Esophagus squamous epithelium (tissue), 4 donors: ENCODE measurements at regions not wholly inside any gene's neighbourhood (a gene's known extent, or its start where the extent isn't known, plus 50 kb on each side); places are given as distances from the start of the nearest gene placed in this dataset.

Experiments
- POLR2A ChIP-seq, 4 donors: fragments of 450-650 bp; IDR thresholded peaks; one replicate each; pipeline ENCODE4 v1.6.1; 2017; ENCODE audit warnings: antibody characterized with exemption in 4 of 4, mild to moderate bottlenecking in 4 of 4, moderate library complexity in 3 of 4
- TF ChIP-seq, protein P1 (sequence below), 6 experiments: fragments of 450-650 bp in 4 of 6; fragments of 200-600 bp in 2 of 6; sonication (generic) in 2 of 6; IDR thresholded peaks; one replicate each; pipeline ENCODE4 v1.5.1; 2016 to 2019; ENCODE audit warnings: antibody characterized with exemption in 6 of 6, mild to moderate bottlenecking in 4 of 6, moderate library complexity in 4 of 6

DNA sequence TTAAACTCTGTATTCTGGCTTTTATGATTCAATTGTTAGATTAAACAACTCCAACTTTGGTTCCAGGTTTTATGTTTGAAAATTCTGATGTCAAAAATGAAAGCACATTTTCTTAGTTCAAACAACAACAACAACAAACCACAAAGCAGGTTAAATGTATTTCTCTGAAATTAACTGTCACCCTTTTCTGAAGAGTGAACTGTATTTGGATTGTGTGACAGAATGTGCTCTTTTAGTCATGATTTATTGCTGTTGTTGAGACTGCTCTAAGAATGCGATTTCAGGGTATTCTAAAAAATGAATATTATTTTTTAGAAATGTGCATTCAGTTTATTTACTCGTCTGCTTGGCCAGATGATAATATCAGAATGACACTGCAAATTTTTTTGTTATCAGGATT is 144.1 kb downstream of the GNAI1 start:
- TF ChIP-seq, protein P1, sequence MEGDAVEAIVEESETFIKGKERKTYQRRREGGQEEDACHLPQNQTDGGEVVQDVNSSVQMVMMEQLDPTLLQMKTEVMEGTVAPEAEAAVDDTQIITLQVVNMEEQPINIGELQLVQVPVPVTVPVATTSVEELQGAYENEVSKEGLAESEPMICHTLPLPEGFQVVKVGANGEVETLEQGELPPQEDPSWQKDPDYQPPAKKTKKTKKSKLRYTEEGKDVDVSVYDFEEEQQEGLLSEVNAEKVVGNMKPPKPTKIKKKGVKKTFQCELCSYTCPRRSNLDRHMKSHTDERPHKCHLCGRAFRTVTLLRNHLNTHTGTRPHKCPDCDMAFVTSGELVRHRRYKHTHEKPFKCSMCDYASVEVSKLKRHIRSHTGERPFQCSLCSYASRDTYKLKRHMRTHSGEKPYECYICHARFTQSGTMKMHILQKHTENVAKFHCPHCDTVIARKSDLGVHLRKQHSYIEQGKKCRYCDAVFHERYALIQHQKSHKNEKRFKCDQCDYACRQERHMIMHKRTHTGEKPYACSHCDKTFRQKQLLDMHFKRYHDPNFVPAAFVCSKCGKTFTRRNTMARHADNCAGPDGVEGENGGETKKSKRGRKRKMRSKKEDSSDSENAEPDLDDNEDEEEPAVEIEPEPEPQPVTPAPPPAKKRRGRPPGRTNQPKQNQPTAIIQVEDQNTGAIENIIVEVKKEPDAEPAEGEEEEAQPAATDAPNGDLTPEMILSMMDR (IDR thresholded peaks at IDR 0.05) = no peak
- no peak for TF ChIP-seq POLR2A (IDR thresholded peaks at IDR 0.05)
